Fibroblast of pulmonary artery (primary cell): ENCODE measurements at regions not wholly inside any gene's neighbourhood (a gene's known extent, or its start where the extent isn't known, plus 50 kb on each side); places are given as distances from the start of the nearest gene placed in this dataset.

ENCODE experiments used
- DNase-seq: peaks from one replicate; pipeline ENCODE4 v3.0.0-alpha.2; 2010; ENCODE audit warnings: low read depth
- H3K4me3 ChIP-seq: replicated peaks from 2 replicates; pipeline ENCODE4 v1.5.1; 2011; ENCODE audit warnings: low read depth, mild to moderate bottlenecking, control low read depth, low read length, moderate library complexity
- TF ChIP-seq, protein P1 (sequence below): IDR thresholded peaks from 2 replicates; pipeline ENCODE4 v1.5.1; 2011; ENCODE audit warnings: mild to moderate bottlenecking, control low read depth, low read length, inconsistent platforms; ENCODE audit errors: missing control alignments

DNA sequence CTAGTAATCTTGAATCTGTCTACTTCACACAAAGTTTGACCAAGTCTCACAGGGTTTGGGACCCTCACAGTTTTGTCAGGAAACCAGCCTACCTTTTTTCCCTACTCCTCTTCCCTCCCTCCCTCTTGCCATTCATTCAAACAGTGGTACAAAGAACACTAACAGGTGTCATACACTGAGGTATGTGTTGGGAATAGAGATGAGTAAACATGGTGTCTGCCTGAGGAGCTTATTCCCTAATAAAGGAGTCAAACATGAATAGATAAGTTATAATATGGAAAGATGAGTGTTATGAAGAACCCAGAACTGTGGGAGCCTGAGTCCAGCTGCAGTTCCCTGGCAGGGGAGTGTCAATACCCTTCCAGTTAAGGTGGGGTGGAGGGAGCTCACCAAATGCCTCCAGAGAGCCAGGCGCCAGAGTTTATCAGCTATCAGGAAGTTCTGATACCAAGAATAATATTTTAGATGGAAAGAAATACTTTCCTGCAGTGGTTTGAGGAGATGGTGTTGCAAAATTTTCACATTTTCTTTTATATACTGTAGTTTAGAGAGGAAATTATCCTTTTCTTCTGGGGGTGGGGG is 183.4 kb upstream of the NR3C1 start:
- TF ChIP-seq, protein P1, sequence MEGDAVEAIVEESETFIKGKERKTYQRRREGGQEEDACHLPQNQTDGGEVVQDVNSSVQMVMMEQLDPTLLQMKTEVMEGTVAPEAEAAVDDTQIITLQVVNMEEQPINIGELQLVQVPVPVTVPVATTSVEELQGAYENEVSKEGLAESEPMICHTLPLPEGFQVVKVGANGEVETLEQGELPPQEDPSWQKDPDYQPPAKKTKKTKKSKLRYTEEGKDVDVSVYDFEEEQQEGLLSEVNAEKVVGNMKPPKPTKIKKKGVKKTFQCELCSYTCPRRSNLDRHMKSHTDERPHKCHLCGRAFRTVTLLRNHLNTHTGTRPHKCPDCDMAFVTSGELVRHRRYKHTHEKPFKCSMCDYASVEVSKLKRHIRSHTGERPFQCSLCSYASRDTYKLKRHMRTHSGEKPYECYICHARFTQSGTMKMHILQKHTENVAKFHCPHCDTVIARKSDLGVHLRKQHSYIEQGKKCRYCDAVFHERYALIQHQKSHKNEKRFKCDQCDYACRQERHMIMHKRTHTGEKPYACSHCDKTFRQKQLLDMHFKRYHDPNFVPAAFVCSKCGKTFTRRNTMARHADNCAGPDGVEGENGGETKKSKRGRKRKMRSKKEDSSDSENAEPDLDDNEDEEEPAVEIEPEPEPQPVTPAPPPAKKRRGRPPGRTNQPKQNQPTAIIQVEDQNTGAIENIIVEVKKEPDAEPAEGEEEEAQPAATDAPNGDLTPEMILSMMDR: no peak
- H3K4me3 ChIP-seq: no peak overlapping the region
- DNase-seq: no peak

DNA sequence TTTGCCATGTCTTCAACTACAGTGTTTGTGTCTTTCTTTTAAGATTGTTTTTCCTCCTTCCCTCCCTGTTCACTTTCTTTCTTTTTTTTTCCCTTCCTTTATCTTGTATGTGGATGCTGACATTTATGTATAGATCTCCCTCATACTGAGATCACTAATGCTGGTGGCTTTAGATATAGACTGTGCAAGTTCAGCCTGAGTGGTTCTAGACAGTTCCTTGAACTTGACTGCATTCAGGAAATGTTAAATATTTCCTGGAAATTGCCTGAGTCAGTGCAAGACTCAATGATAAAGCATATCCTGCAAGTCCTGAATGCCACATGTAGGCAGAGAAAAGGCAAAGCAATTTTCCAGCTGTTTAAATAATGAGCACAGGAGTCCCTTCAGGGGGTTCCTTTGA is 182.5 kb upstream of the NR3C1 start:
- H3K4me3 ChIP-seq: no peak overlapping the region
- peak; percentile 49 for DNase-seq
- TF ChIP-seq, protein P1: no peak

DNA sequence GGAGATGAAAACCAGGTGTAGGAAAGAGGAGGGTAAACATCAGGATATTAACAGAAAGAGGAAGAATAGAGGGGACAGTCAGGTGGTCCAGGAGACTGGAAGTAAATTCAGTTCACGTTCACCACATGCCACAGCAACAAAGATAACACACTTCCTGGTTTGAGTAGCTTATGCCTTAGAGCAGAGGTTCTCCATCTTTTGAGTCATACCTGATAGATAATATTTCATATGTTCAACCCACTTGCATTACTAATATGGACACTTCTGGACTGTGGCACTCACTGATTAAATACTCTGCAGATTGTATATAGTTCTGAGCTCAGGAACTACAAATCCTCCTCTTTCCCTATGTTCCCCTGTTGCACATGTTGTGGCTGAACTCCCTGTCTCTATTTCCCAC is 179.9 kb upstream of the NR3C1 start:
- TF ChIP-seq, protein P1: no peak
- no peak for DNase-seq
- H3K4me3 ChIP-seq: no peak overlapping the region

DNA sequence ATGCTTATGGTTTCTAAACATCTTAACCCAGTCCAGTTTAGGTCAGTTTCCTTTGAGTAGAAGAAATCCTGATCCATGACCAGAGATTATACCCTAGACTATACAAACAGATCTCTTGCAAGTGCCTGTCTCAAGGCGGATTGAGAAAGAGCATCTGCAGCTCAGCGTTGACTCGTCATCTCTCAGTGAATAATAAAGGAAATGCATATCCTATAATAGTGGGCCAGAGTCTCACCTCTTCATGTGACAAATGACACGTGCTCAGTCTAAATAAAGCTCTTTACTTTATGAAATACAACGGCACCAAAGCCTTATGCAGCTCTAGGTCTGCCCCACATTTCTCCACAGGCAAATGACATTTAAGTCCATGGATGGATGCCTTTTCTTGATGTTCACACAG is 179.4 kb upstream of the NR3C1 start:
- TF ChIP-seq, protein P1: no peak
- no peak overlapping the region for H3K4me3 ChIP-seq
- peak; percentile 56 for DNase-seq

DNA sequence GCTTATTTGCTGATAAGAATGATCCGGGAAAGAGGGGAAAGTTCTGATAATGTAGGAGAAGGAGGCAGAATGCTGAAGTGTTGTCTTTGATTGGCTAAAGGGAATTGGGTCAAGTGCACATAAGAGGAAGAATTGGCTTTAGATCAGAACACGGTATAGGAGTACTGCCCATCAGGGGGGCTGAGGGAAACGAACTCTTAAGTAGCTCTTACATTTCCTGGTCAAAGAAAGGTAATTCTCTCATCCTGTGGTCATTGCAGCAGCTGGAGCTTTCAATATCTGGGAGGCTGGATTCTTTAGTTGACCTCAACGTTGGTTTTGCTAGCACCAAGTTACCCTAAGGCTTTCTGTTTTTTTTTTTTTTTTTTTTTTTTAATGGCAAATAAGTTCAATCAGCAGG is 178.7 kb upstream of the NR3C1 start:
- TF ChIP-seq, protein P1: no peak
- no peak for DNase-seq
- no peak overlapping the region for H3K4me3 ChIP-seq

DNA sequence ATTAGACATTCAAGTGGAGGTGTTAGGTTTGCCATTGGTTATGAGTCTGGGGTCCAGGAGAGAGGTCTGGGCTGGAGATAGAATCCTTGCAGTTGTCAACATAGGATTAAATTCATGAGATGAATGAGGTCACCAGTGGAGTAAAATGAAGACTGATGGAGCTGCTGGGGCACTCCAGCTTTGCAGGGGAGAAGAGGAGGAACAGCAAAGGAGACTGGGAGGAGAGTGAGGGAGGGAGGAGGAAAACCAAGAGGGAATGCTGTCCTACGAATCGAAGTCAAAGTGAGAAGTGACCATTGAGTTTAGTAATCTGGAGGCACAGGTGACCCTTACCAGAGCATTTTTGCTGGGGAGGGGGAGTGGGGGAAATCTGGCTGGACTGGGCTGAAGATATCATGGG is 178.2 kb upstream of the NR3C1 start:
- no peak for DNase-seq
- H3K4me3 ChIP-seq: no peak overlapping the region
- TF ChIP-seq, protein P1: no peak

DNA sequence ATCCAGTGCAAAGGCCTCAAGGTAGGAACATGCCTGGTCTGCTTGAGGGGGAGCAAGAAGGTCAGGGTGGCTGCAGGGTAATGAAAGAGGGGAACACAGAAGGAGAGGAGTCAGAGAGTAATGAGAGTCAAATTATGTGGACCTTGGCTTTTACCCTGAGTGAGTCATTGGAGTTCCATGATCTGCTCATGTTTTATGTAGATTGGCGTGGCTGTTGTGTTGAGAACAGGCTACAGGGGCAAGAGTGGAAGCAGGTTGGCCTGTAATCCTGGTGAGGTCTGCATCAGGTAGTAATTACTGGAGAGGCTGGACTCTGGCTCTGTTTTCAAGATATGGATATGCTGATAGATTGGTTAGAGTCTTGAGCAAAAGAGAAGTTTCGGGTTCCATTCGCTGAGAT is 177.7 kb upstream of the NR3C1 start:
- DNase-seq: no peak
- TF ChIP-seq, protein P1: no peak
- no peak overlapping the region for H3K4me3 ChIP-seq
